ENCODE measurements at regions not wholly inside any gene's neighbourhood (a gene's known extent, or its start where the extent isn't known, plus 50 kb on each side); places are given as distances from the start of the nearest gene placed in this dataset.

DNA sequence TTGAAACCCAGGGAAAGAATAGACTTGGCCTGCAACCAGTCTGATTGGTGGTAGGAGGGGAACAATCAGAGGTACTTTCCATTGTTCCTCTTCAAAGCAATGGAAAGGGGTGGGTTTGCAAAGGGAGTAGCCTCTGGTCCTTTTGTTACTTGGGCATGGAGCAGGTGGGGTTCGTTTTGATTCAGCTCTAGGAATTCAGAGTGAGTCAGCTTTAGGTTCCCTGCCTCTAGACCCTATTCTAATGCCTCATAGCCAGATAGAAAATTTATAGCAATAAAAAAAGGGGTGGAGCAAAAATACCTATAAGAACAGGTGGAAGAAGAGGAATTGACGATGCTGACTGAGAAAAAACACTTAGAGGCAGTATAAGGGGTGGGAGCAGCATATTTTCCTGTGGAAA lies 636.4 kb downstream of the PLCL1 start:
- H3K4me1 ChIP-seq = no peaks in the 10 kb centered on the region
- TF ChIP-seq CTCF (IDR thresholded peaks at IDR 0.05) = no peak
- H3K27me3 ChIP-seq = no peaks in the 10 kb centered on the region
- H3K36me3 ChIP-seq = no peaks in the 10 kb centered on the region
- ATAC-seq = no peak
- no peak overlapping the region for H3K4me3 ChIP-seq
- H3K9me3 ChIP-seq = no peaks in the 10 kb centered on the region
- DNase-seq = no peak
- intact Hi-C loops (cut with DNase I) = no loop called here
- no peak overlapping the region for H3K27ac ChIP-seq

DNA sequence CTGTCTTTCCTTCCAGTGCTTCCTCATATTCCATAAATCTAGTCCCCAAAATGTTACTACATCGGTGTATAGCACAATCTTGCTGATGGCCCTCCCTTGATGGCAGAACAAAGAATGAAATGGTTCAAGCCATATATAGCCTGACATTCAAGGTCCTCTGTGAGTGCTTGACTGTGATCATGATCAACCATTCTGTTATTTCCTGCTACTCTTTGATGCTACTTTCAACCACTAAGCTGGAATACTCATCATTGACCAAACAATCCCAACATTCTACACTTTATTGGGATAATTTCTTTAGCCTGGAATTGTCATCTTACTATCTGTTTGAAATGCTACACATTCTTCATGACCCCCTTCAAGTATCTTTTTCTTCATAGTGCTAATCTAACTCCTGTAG lies 633.9 kb downstream of the PLCL1 start:
- no peaks in the 10 kb centered on the region for H3K9me3 ChIP-seq
- intact Hi-C loops (cut with DNase I) = no loop called here
- ATAC-seq = no peak
- TF ChIP-seq CTCF (IDR thresholded peaks at IDR 0.05) = no peak
- no peaks in the 10 kb centered on the region for H3K4me1 ChIP-seq
- no peaks in the 10 kb centered on the region for H3K36me3 ChIP-seq
- no peak overlapping the region for H3K27ac ChIP-seq
- no peak for DNase-seq
- H3K4me3 ChIP-seq = no peak overlapping the region
- H3K27me3 ChIP-seq = no peaks in the 10 kb centered on the region

DNA sequence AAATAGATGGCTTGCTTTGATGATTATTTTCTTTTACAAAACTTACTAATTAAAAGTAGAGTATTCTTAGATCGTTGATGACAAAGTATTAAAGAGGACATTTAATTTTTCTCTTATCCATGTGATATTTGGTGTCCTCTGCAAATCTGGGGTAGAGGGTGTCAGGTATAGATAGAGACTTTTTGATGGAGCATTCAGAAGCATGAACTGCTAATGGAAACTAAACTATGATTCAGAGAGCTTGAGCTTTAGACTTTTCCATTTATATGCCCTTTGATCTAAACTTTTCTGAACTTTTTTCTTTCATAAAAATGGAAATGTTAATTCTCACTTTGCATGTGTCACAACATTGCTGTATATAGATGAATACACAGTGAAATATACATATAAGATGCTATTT lies 619.7 kb downstream of the PLCL1 start:
- Histone ChIP-seq H3K9me3 (no peaks in the 10 kb centered on the region), H3K36me3 (no peaks in the 10 kb centered on the region), H3K27me3 (no peaks in the 10 kb centered on the region), H3K4me3 (no peak overlapping the region), H3K4me1 (no peaks in the 10 kb centered on the region), H3K27ac (no peak overlapping the region)
- no peak for DNase-seq
- no peak for TF ChIP-seq CTCF (IDR thresholded peaks at IDR 0.05)
- intact Hi-C loops (cut with DNase I) = no loop called here
- ATAC-seq = no peak

- no peak for DNase-seq
- intact Hi-C loops (cut with DNase I) = no loop called here
These were observed 613.4 kb downstream of the PLCL1 start for GRCh38 chr2:198417836-198418235.

GRCh38 chr2:198414976-198415375 lies 610.6 kb downstream of the PLCL1 start:
- no peak overlapping the region for H3K4me3 ChIP-seq
- H3K27me3 ChIP-seq = no peaks in the 10 kb centered on the region
- no peaks in the 10 kb centered on the region for H3K36me3 ChIP-seq
- ATAC-seq = no peak
- H3K27ac ChIP-seq = no peak overlapping the region
- no peak for DNase-seq
- H3K9me3 ChIP-seq = no peaks in the 10 kb centered on the region
- no peaks in the 10 kb centered on the region for H3K4me1 ChIP-seq
- intact Hi-C loops (cut with DNase I) = no loop called here
- no peak for TF ChIP-seq CTCF (IDR thresholded peaks at IDR 0.05)

More at GRCh38 chr2:198417836-198418235, 613.4 kb downstream of the PLCL1 start:
- H3K27me3 ChIP-seq = no peaks in the 10 kb centered on the region
- H3K36me3 ChIP-seq = no peaks in the 10 kb centered on the region
- H3K9me3 ChIP-seq = no peaks in the 10 kb centered on the region
- no peak overlapping the region for H3K27ac ChIP-seq
- no peak overlapping the region for H3K4me3 ChIP-seq
- no peaks in the 10 kb centered on the region for H3K4me1 ChIP-seq
- ATAC-seq = no peak
- TF ChIP-seq CTCF (IDR thresholded peaks at IDR 0.05) = no peak
